CD14-positive monocyte (primary cell): ENCODE measurements at regions not wholly inside any gene's neighbourhood (a gene's known extent, or its start where the extent isn't known, plus 50 kb on each side); places are given as distances from the start of the nearest gene placed in this dataset.

Experiments
- DNase-seq, 3 donors: peaks; one replicate each; pipeline ENCODE4 v3.0.0-alpha.2; 2011 to 2022
- H2AFZ ChIP-seq: 2 replicates; pipeline ENCODE4 v1.6.0; 2012; ENCODE audit warnings: mild to moderate bottlenecking, low read depth, low read length, inconsistent platforms; ENCODE audit not compliant: insufficient read depth, poor library complexity, severe bottlenecking
- H3K27ac ChIP-seq, 2 donors: 1 replicate in 1 of 2; 2 replicates in 1 of 2; pipeline ENCODE4 v1.5.1; 2012 to 2013; ENCODE audit warnings: low read length in 2 of 2, control low read depth in 1 of 2, inconsistent platforms in 1 of 2, low read depth in 1 of 2, mild to moderate bottlenecking in 1 of 2
- H3K27me3 ChIP-seq, 2 donors: one replicate each; pipeline versions ENCODE4 v1.6.0 to v1.6.1; 2011 to 2013; ENCODE audit warnings: low read length in 2 of 2; ENCODE audit not compliant: control insufficient read depth in 2 of 2, insufficient read depth in 2 of 2
- H3K36me3 ChIP-seq, 2 donors: replicated peaks in 1 of 2; 1 replicate in 1 of 2; 2 replicates in 1 of 2; pipeline versions ENCODE4 v1.5.1 to v1.6.1; 2012 to 2013; ENCODE audit warnings: low read length in 2 of 2, control low read depth in 1 of 2, inconsistent platforms in 1 of 2, mild to moderate bottlenecking in 1 of 2; ENCODE audit not compliant: insufficient read depth in 2 of 2, control insufficient read depth in 1 of 2
- H3K4me1 ChIP-seq, 2 donors: 1 replicate in 1 of 2; 2 replicates in 1 of 2; pipeline versions ENCODE4 v1.5.1 to v1.6.1; 2012 to 2013; ENCODE audit warnings: low read length in 2 of 2, control low read depth in 1 of 2, inconsistent platforms in 1 of 2, mild to moderate bottlenecking in 1 of 2, moderate library complexity in 1 of 2; ENCODE audit not compliant: insufficient read depth in 2 of 2, control insufficient read depth in 1 of 2
- H3K4me2 ChIP-seq: replicated peaks from 2 replicates; pipeline ENCODE3; 2012; ENCODE audit warnings: low read length, moderate library complexity, mild to moderate bottlenecking; ENCODE audit not compliant: poor library complexity, severe bottlenecking; ENCODE audit errors: extremely low read depth
- H3K4me3 ChIP-seq, 3 experiments: fragments of 200-600 bp in 1 of 3; sonication (generic) in 1 of 3; replicated peaks in 1 of 3; 1 replicate in 2 of 3; 2 replicates in 1 of 3; pipeline ENCODE4 v1.5.1; 2011 to 2013; ENCODE audit warnings: low read length in 3 of 3, mild to moderate bottlenecking in 3 of 3, control low read depth in 2 of 3, low read depth in 2 of 3, inconsistent platforms in 1 of 3, moderate library complexity in 1 of 3
- H3K79me2 ChIP-seq: 2 replicates; pipeline ENCODE4 v1.6.0; 2012; ENCODE audit warnings: mild to moderate bottlenecking, control low read depth, inconsistent platforms, low read length, moderate library complexity; ENCODE audit not compliant: insufficient read depth
- H3K9ac ChIP-seq: 2 replicates; pipeline ENCODE4 v1.6.0; 2017; ENCODE audit warnings: low read length, mild to moderate bottlenecking; ENCODE audit not compliant: insufficient read depth, poor library complexity, severe bottlenecking
- H3K9me3 ChIP-seq, 2 donors: replicated peaks in 1 of 2; 1 replicate in 1 of 2; 2 replicates in 1 of 2; pipeline versions ENCODE4 v1.5.1 to v1.6.1; 2012 to 2013; ENCODE audit warnings: low read length in 2 of 2, control low read depth in 1 of 2; ENCODE audit not compliant: control insufficient read depth in 1 of 2, insufficient read depth in 1 of 2
- H4K20me1 ChIP-seq: 2 replicates; pipeline ENCODE4 v1.6.0; 2012; ENCODE audit warnings: mild to moderate bottlenecking, low read length, control low read depth, moderate library complexity; ENCODE audit not compliant: insufficient read depth
- H3K27ac Mint-ChIP-seq, 7 donors: one replicate each; pipeline ENCODE4 v1.8.0; 2020; ENCODE audit warnings: mild to moderate bottlenecking in 7 of 7, mixed read lengths in 7 of 7, moderate library complexity in 6 of 7, inconsistent platforms in 2 of 7
- H3K27me3 Mint-ChIP-seq, 3 donors: one replicate each; pipeline ENCODE4 v1.8.0; 2021 to 2022; ENCODE audit warnings: low read depth in 3 of 3, mild to moderate bottlenecking in 3 of 3, mixed read lengths in 3 of 3, moderate library complexity in 3 of 3, inconsistent platforms in 1 of 3
- H3K36me3 Mint-ChIP-seq, 2 donors: one replicate each; pipeline ENCODE4 v1.8.0; 2020; ENCODE audit warnings: mixed read lengths in 2 of 2, inconsistent platforms in 1 of 2, mild to moderate bottlenecking in 1 of 2
- H3K4me1 Mint-ChIP-seq: one replicate; pipeline ENCODE4 v1.8.0; 2020; ENCODE audit warnings: mild to moderate bottlenecking, mixed read lengths
- H3K4me3 Mint-ChIP-seq, 2 donors: one replicate each; pipeline ENCODE4 v1.8.0; 2020; ENCODE audit warnings: mild to moderate bottlenecking in 2 of 2, mixed read lengths in 2 of 2, moderate library complexity in 1 of 2
- H3K9me3 Mint-ChIP-seq, 7 donors: one replicate each; pipeline ENCODE4 v1.8.0; 2020 to 2022; ENCODE audit warnings: mixed read lengths in 7 of 7, mild to moderate bottlenecking in 6 of 7, moderate library complexity in 6 of 7, inconsistent platforms in 2 of 7
- whole genome bisulfite sequencing: methylation state at CpG from one replicate; pipeline ENCODE4 v1.1.5; 2013; ENCODE audit warnings: missing lambda C conversion rate; ENCODE audit not compliant: insufficient coverage; 5-methylcytosine and 5-hydroxymethylcytosine counted together
- intact Hi-C, 2 donors: fragments of 100-400 bp; cut with micrococcal nuclease; formaldehyde crosslinking; loops; one replicate each; pipeline versions ENCODE4 v1.15.0 to v1.15.1; 2023
- TF ChIP-seq, protein P1 (sequence below): fragments of 200-600 bp; IDR thresholded peaks from one replicate; pipeline ENCODE4 v1.8.0; 2022; ENCODE audit warnings: antibody characterized with exemption, mild to moderate bottlenecking

DNA sequence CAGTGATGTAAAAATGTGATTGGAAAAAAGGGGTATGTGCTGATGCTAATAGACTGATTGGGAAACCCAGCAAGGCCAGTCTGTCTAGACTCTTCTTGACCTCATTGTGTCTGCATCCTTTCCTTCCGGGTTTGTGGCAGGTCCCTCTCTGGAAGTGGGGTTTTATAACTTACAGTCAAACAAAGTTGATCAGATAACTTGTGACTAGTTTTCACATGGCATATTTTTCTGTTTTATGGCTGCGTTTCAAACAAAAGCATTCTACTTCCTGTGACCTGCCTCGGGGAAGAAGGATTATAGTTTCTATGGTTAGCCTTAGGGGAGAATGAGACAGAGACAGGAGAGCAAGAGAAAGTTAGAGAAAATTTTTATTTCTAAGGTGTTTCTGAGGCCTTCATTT, 188.7 kb upstream of the HNMT start:
- Mint-ChIP-seq H3K27me3 (peaks cover 0 to 2% (median 0%) of the 10 kb centered on the region in 3 donors), H3K4me3 (no peak overlapping the region), H3K4me1 (no peaks in the 10 kb centered on the region), H3K36me3 (no peaks in the 10 kb centered on the region), H3K27ac (no peak overlapping the region), H3K9me3 (peaks cover 0 to 3% (median 2%) of the 10 kb centered on the region in 7 donors)
- H3K27me3 ChIP-seq: no peaks in the 10 kb centered on the region
- H4K20me1 ChIP-seq: no peaks in the 10 kb centered on the region
- no peaks in the 10 kb centered on the region for H3K9me3 ChIP-seq
- no peaks in the 10 kb centered on the region for H3K79me2 ChIP-seq
- 20% methylated on average over 1 of the region's 3 CpGs for WGBS
- TF ChIP-seq, protein P1, sequence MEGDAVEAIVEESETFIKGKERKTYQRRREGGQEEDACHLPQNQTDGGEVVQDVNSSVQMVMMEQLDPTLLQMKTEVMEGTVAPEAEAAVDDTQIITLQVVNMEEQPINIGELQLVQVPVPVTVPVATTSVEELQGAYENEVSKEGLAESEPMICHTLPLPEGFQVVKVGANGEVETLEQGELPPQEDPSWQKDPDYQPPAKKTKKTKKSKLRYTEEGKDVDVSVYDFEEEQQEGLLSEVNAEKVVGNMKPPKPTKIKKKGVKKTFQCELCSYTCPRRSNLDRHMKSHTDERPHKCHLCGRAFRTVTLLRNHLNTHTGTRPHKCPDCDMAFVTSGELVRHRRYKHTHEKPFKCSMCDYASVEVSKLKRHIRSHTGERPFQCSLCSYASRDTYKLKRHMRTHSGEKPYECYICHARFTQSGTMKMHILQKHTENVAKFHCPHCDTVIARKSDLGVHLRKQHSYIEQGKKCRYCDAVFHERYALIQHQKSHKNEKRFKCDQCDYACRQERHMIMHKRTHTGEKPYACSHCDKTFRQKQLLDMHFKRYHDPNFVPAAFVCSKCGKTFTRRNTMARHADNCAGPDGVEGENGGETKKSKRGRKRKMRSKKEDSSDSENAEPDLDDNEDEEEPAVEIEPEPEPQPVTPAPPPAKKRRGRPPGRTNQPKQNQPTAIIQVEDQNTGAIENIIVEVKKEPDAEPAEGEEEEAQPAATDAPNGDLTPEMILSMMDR: no peak
- no peak overlapping the region for H3K9ac ChIP-seq
- no peaks in the 10 kb centered on the region for H3K36me3 ChIP-seq
- H2AFZ ChIP-seq: no peak overlapping the region
- no peak for DNase-seq
- intact Hi-C loops: no loop called here
- H3K4me3 ChIP-seq: no peak overlapping the region
- no peak overlapping the region for H3K4me2 ChIP-seq
- no peak overlapping the region for H3K27ac ChIP-seq
- no peaks in the 10 kb centered on the region for H3K4me1 ChIP-seq

DNA sequence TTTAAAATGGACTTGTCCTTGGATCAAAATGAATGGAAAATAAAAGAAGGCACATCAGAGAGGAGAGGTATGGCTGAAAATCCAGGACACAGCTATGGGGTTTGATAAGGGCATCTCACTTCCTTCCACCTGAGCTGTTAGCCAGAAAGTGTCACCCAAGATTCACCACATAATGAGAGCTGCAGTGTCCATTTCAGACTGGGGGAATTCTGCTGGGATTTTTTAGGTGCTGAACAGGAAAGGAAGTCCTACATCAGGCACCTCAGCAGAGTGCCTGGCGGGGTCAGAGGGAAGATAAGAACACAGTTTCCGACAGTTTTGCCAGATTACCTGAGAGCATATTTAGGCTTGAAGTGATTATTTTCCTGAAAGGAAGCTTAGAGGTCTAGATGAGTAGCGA, 187.6 kb upstream of the HNMT start:
- Mint-ChIP-seq H3K4me3 (no peak overlapping the region), H3K9me3 (peaks cover 0 to 4% (median 2%) of the 10 kb centered on the region in 7 donors), H3K4me1 (no peaks in the 10 kb centered on the region), H3K27ac (no peak overlapping the region), H3K36me3 (no peaks in the 10 kb centered on the region), H3K27me3 (no peaks in the 10 kb centered on the region)
- Histone ChIP-seq H3K9ac (no peak overlapping the region), H3K4me2 (no peak overlapping the region), H3K27me3 (no peaks in the 10 kb centered on the region), H4K20me1 (no peaks in the 10 kb centered on the region), H3K4me3 (no peak overlapping the region), H3K27ac (no peak overlapping the region), H3K4me1 (no peaks in the 10 kb centered on the region), H3K9me3 (no peaks in the 10 kb centered on the region), H3K79me2 (no peaks in the 10 kb centered on the region), H3K36me3 (no peaks in the 10 kb centered on the region), H2AFZ (no peak overlapping the region)
- intact Hi-C loops: no loop called here
- DNase-seq: no peak
- WGBS: 72% methylated on average over 2 of the region's 3 CpGs
- TF ChIP-seq, protein P1: no peak
